GM23338 (cell line): ENCODE measurements at regions not wholly inside any gene's neighbourhood (a gene's known extent, or its start where the extent isn't known, plus 50 kb on each side); places are given as distances from the start of the nearest gene placed in this dataset.

Experiments
- CREB1 ChIP-seq: fragments of 250-450 bp; sonication (Bioruptor Pico); IDR thresholded peaks from 2 replicates; pipeline ENCODE4 v1.5.0; 2020; ENCODE audit warnings: low read depth, mild to moderate bottlenecking, moderate library complexity
- CTCF ChIP-seq, 2 experiments: fragments of 200-600 bp in 1 of 2; sonication (generic) in 1 of 2; conservative IDR thresholded peaks; 2 replicates each; pipeline versions ENCODE4 v1.5.1 to v1.6.1; 2016 to 2017; ENCODE audit warnings: antibody characterized with exemption in 2 of 2, low read depth in 2 of 2, mild to moderate bottlenecking in 2 of 2, moderate library complexity in 1 of 2
- ETS1 ChIP-seq: IDR thresholded peaks from 2 replicates; pipeline ENCODE4 v1.6.1; 2016; ENCODE audit warnings: antibody characterized with exemption
- EZH2 ChIP-seq: fragments of 200-600 bp; sonication (generic); IDR thresholded peaks from one replicate; pipeline ENCODE4 v1.8.0; 2017; ENCODE audit warnings: antibody characterized with exemption, mild to moderate bottlenecking, low read depth; ENCODE audit not compliant: unreplicated experiment
- EZH2phosphoT487 ChIP-seq: fragments of 200-600 bp; sonication (generic); IDR thresholded peaks from one replicate; pipeline ENCODE4 v1.8.1; 2018; ENCODE audit warnings: antibody characterized with exemption; ENCODE audit not compliant: unreplicated experiment
- JUNB ChIP-seq: IDR thresholded peaks from one replicate; pipeline ENCODE4 v1.6.1; 2016; ENCODE audit warnings: antibody characterized with exemption; ENCODE audit not compliant: unreplicated experiment
- NANOG ChIP-seq: IDR thresholded peaks from 2 replicates; pipeline ENCODE4 v1.6.1; 2016; ENCODE audit warnings: antibody characterized with exemption, borderline replicate concordance
- POLR2AphosphoS5 ChIP-seq: IDR thresholded peaks from 2 replicates; pipeline ENCODE4 v1.6.1; 2016; ENCODE audit warnings: antibody characterized with exemption, low read depth
- REST ChIP-seq: IDR thresholded peaks from one replicate; pipeline ENCODE4 v1.6.1; 2018; ENCODE audit warnings: antibody characterized with exemption; ENCODE audit not compliant: unreplicated experiment
- STAT1 ChIP-seq: IDR thresholded peaks from one replicate; pipeline ENCODE4 v1.6.1; 2016; ENCODE audit warnings: antibody characterized with exemption; ENCODE audit not compliant: unreplicated experiment
- ZNF114 ChIP-seq: fragments of 250-450 bp; sonication (Bioruptor Pico); IDR thresholded peaks from 2 replicates; pipeline ENCODE4 v1.5.0; 2020; ENCODE audit warnings: mild to moderate bottlenecking, moderate library complexity
- ZNF331 ChIP-seq: fragments of 250-450 bp; sonication (Bioruptor Pico); IDR thresholded peaks from 2 replicates; pipeline ENCODE4 v1.5.0; 2020; ENCODE audit warnings: low read depth, mild to moderate bottlenecking, moderate library complexity
- ZNF462 ChIP-seq: fragments of 250-450 bp; sonication (Bioruptor Pico); IDR thresholded peaks from 2 replicates; pipeline ENCODE4 v1.5.0; 2020; ENCODE audit warnings: mild to moderate bottlenecking, moderate library complexity

- no peak for TF ChIP-seq CTCF (conservative IDR thresholded peaks at IDR 0.05; ENCODE audit: low read depth in 2 of 2)
- no peak for TF ChIP-seq EZH2
- no peak for TF ChIP-seq POLR2AphosphoS5
- TF ChIP-seq REST = no peak
- no peak for TF ChIP-seq ZNF331
- no peak for TF ChIP-seq EZH2phosphoT487
- no peak for TF ChIP-seq NANOG
- no peak for TF ChIP-seq JUNB
- TF ChIP-seq CREB1 = no peak
- no peak for TF ChIP-seq ZNF114
- TF ChIP-seq ZNF462 = no peak
- TF ChIP-seq STAT1 = no peak
- TF ChIP-seq ETS1 = no peak
These were observed 83.2 kb downstream of the DAD1 start for GRCh38 chr14:22505697-22506377.
